DMS 273 (cell line): ENCODE measurements at regions not wholly inside any gene's neighbourhood (a gene's known extent, or its start where the extent isn't known, plus 50 kb on each side); places are given as distances from the start of the nearest gene placed in this dataset.
A peak's percentile ranks its signal among the peaks of the same experiment; 100 is the strongest.

ENCODE experiments used
- DNase-seq: peaks from one replicate; lab custom pipeline; 2025; ENCODE audit not compliant: unreplicated experiment; lab: John Stamatoyannopoulos, UW

DNA sequence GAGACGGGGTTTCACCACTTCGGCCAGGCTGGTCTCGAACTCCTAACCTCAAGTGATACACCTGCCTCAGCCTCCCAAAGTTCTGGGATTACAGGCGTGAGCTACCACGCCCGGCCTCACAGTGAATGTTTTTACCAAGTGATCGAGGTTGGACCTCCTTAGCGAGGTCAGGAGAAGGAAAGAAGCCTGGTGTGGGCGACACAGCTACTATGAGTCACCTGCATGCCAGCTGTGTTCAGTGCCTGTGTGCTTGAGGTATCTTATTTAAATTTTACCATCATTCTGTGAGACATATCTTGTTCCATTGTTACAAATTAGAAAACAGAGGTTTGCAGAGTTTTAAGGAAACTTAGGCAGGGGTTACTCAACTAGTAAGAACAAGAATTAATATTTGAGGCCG, 174.8 kb upstream of the DYNLRB2 start:
- no peak for DNase-seq

DNA sequence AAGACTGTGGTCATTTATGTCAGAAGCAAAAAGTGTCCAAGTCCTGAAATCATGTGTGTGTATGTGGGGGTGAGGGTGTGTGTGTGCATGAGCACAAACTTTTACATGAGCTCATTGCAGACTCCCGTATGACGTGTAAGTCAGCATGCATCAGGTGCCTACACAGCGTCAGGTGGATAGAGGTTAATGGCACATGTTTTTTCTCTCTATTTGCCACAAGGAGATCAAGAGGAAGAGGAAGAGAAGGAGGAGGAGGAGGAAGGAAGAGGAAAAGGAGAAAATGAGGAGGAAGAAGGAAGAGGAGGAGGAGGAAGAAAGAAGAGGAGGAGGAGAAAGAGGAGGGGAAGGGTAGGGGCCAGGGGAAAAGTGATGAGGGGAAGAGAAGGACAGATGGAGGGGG, 178.0 kb upstream of the DYNLRB2 start:
- no peak for DNase-seq

- no peak for DNase-seq
Measured at GRCh38 chr16:80356365-80356764, 184.4 kb upstream of the DYNLRB2 start.

GRCh38 chr16:80355335-80355734, 185.5 kb upstream of the DYNLRB2 start:
- no peak for DNase-seq

GRCh38 chr16:80350061-80350460, 190.7 kb upstream of the DYNLRB2 start:
- no peak for DNase-seq

- DNase-seq: peak; percentile 3
Measured at GRCh38 chr16:80347900-80348299, 192.9 kb upstream of the DYNLRB2 start.

GRCh38 chr16:80347002-80347401, 193.8 kb upstream of the DYNLRB2 start:
- DNase-seq: no peak

- DNase-seq: no peak
Measured at GRCh38 chr16:80346111-80346632, 194.6 kb upstream of the DYNLRB2 start.

DNA sequence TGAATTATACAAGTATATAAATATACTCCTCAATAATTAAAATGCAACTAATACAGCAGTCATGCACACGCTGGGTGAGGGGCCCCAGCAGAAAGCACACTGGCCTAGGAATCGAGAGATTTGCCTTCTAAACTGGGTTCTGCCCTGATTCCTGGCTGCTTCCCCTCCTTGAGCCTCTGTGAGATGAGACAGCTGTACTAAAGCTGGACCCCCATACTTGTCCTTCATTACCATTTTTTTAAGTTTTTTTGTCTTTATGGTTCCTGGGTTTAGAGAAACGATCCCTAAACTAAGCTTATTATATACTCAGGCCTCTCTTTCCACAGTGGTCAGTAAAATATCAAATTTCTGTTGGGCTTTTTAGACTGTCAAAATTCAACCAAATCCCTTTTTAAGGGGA, 195.1 kb upstream of the DYNLRB2 start:
- no peak for DNase-seq

DNA sequence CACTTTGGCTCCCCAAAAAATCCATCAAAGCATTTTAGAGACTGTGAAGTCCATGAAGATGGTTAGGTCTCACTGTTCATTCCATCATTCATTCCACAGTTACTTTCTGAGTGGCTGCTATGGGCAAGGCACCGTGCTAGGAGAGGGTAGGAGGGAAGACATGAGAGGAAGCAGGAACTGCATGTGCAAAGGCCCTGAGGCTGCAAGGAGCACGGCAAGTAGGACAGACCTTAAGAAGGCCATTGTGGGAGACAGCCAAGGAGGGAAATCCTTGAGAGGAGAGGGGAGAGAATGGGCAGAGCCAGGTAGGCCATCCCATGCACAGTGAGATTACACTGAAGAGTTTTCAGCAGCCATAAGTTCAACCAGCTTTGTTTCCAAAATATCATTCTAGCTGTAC, 196.2 kb upstream of the DYNLRB2 start:
- no peak for DNase-seq

GRCh38 chr16:80341263-80341662, 199.5 kb upstream of the DYNLRB2 start:
- DNase-seq: no peak

DNA sequence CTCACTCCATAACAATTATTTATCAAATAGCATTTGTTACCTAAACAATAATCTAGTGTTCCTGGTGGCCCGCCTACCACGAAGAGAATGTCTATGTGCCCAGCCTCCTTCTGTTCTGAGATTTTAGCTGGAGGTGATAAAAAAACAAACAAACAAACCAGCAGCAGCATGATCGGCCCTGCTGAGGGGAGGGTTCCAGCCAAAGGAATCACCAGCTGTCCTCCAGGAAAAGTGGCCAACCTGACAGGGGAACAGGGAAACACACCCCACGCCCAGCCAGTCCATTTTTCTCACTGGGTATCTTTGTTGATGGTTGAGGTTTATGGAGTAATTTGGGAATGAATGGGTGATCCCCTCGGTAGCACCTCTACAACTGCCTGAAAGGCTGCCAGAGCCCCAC, 203.0 kb upstream of the DYNLRB2 start:
- DNase-seq: no peak

GRCh38 chr16:80330803-80331202, 210.0 kb upstream of the DYNLRB2 start:
- no peak for DNase-seq

- DNase-seq: no peak
Measured at GRCh38 chr16:80330150-80330549, 210.6 kb upstream of the DYNLRB2 start.

- DNase-seq: no peak
Measured at GRCh38 chr16:80327740-80328139, 213.1 kb upstream of the DYNLRB2 start.

DNA sequence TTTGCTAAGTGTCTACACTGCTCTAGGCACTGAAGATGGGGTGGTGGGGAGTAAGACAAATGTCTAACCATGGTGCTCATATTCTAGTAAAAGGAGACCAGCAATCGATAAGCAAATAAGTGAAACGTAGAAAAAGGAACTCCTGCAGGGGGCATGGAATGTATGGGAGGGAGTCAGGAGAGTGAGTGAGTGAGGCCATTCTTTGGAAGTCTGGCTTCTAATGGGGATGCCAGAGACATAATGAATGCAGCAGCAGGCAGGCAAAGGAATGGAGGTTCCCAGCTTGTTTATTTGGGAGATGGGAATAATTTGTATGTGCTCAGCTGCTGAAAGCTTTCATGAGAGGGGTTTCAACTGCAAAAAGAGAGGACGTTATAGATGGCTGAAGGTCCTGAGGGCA, 216.4 kb upstream of the DYNLRB2 start:
- DNase-seq: no peak

GRCh38 chr16:80323808-80324195, 217.0 kb upstream of the DYNLRB2 start:
- DNase-seq: no peak

DNA sequence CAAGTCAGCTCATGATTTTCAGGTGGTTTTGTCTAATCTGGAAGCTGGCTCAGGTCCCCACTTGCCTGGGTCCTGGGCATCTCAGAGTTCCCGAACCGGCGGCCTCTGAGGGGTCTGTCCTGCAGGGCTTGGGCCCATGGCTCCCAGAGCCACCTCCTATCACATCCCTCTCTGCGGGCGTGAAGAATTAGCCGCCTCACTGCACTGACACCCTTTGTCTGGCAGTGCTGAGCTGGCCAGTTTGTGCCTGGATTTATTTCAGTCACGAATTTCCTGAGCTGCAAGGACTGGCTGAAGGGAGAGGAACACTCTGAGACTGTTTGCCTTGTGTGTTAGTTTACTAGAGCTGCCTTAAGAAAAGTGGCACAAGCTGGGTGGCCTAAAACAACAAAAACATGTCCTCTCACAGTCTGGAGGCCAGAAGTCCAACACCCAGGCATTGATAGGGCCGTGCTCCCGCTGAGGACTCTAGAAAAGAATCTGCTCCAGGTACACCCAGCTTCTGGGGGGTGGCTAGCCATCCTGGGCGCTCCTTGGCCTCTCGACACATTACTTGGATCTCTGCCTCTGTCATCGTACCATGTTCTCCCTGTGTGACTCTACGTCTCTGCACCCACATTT, 217.5 kb upstream of the DYNLRB2 start:
- no peak for DNase-seq

GRCh38 chr16:80319181-80319580, 221.6 kb upstream of the DYNLRB2 start:
- no peak for DNase-seq

GRCh38 chr16:80318107-80318506, 222.7 kb upstream of the DYNLRB2 start:
- no peak for DNase-seq

DNA sequence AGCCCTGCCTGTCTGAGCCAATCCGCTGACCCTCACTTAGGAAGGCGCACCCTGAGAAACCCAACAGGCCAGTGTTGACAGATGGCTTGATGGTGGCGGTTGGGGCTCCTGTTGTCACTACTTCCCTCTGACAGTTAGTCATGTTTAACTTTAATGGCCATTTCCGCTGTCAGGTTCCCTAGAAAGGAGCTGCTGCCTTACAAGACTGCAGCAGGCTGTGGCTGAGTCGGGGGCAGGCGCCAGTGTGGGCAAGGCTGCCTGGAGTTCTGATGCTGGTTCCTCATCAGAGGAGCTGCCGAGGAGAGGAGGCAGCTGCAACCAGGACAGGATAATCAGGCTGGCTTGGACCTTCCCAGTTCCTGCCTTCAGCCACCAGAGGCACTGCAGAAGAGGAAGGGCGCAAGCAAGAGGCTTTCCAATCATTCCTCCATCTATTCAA, 223.2 kb upstream of the DYNLRB2 start:
- DNase-seq: no peak

GRCh38 chr16:80317116-80317515, 223.7 kb upstream of the DYNLRB2 start:
- DNase-seq: no peak

DNA sequence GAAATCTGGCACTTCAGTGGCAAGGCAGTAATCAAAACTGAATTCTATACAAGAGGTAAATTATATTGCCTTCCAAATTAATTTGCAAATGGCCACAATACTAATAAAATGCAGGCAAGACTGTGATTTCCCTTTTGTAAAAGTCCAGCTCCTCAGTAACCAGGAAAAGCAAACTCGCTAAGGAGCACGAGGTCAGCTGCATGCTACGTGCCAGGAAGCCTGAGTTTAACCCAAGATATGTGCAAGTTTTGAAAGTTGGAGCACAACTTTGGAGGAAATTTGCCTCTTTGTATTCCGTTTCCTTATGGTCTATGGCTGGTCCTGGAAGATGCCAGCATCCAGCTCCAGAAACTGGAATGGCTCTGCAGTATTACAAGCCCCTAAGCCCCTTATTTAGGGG, 226.8 kb upstream of the DYNLRB2 start:
- no peak for DNase-seq
